Daoy (cell line): ENCODE measurements at regions not wholly inside any gene's neighbourhood (a gene's known extent, or its start where the extent isn't known, plus 50 kb on each side); places are given as distances from the start of the nearest gene placed in this dataset.
"Not testable (repeated sequence)": the region's sequence is repeated elsewhere in the genome, so short reads cannot be mapped to it uniquely, and the experiment has no call there.

ENCODE experiments used
- DNase-seq: peaks from one replicate; pipeline ENCODE4 v3.0.0-alpha.2; 2015; ENCODE audit warnings: low read depth

DNA sequence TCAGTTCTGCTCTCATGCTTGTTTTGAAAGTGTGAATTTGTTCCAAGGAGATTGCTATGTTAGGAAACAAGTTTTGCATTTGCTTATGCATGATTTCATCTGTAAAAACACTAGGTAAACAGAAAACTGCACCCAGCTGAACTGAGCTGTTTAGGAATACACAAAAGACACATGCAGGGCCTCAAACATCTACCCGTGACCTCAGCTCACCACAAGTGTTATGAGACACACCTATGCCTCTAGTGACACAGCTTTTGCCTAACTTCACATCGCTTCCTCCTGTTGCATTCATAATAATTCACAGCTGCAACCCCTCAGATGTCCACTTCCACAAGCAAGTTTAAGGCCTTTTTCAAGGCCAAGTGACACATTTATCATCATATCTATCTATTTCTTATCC is 98.0 kb upstream of the SLC24A3 start:
- DNase-seq: no peak

DNA sequence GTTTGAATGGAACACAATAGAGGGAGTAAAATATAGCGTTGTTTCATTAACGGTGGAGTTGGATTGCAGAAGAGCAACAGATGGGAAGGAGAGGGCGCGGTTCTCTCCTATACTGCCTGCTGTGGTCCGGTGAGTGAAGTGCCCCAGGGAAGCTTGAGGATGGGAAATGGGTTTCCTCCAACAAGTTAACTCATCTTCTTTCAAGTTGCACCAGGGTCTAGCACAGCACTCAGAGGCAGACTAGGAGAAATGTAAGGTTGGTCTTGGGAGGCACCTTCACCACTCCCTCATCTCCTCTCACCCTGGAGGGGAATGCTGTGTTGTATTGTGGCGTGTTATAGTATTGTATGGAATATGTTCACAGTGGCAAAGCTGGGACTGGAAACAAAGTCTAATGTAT is 96.9 kb upstream of the SLC24A3 start:
- no peak for DNase-seq

GRCh38 chr20:19120011-19120410 is 92.4 kb upstream of the SLC24A3 start:
- DNase-seq: no peak

GRCh38 chr20:19120569-19120968 is 91.9 kb upstream of the SLC24A3 start:
- no peak for DNase-seq

DNA sequence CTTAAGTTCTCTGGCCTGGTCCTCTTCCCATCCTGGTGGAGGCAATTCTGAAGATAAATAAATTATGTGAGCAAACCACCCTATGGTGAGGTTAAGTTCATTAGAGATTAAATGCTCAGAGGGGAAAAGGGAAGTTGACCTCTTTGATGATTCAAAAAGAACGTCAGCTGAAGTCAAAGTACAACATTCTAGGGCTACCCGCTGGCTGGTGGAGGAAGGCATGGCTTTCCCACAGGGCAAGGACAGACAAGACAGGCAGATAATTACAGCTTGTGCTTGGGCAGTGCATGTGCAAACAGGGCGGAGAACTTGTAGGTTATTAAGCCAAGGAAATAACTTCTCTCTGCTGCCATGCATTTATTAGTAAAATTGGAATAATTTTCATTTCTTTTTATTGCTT is 91.0 kb upstream of the SLC24A3 start:
- DNase-seq: no peak

- no peak for DNase-seq
These were observed 90.5 kb upstream of the SLC24A3 start for GRCh38 chr20:19121916-19122315.

DNA sequence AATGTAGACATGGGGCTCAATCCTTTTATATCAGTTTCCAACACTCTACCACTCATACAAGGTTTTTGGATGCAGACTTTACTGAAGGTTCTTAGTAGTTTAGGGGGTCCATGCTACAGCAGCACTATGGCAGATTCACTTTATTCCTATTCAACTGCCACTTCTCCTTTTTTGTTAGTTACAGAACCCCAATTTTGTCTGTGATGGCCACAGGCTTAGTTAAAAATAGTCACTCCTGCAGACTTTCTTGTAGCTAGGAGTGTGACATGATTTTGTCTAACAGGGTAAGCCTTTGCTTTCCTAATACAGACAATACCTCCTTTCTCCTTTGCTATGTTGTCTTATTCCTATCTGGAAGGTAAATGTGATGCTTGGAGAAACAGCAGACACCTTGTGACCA is 90.0 kb upstream of the SLC24A3 start:
- DNase-seq: no peak

- no peak for DNase-seq
These were observed 86.9 kb upstream of the SLC24A3 start for GRCh38 chr20:19125508-19125907.

GRCh38 chr20:19129306-19129705 is 83.1 kb upstream of the SLC24A3 start:
- no peak for DNase-seq

DNA sequence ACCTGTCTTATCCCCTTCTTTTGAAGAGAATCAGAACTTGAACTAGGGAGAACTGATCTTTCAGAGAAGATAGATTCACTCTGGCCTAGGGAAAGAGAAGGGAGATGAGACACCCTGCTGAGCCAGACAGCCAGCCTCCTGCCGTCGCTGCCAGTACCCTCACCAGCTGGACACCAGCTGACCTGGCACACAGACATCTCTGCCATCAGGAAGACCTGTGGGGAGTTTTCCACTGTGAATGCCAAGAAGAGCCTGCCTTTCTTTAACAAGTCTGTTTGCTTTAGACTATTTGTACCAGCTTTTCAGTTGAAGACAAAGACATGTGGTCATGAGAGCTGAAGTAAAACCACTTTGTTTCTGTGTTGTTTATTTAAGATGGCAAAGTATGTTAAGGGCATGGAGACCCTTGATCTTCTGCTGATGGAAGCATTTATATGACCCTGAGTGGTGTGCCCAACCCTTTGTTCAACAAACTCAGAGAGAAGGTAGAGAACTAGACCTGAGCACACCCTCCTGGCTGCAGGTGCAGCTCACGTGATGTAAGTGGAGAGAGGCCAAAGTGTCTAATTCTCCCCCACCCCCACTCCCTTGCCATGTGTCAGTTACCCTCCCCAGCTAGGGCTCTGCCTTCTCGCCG is 82.3 kb upstream of the SLC24A3 start:
- DNase-seq: no peak

- no peak for DNase-seq
These were observed 81.8 kb upstream of the SLC24A3 start for GRCh38 chr20:19130613-19130984.

DNA sequence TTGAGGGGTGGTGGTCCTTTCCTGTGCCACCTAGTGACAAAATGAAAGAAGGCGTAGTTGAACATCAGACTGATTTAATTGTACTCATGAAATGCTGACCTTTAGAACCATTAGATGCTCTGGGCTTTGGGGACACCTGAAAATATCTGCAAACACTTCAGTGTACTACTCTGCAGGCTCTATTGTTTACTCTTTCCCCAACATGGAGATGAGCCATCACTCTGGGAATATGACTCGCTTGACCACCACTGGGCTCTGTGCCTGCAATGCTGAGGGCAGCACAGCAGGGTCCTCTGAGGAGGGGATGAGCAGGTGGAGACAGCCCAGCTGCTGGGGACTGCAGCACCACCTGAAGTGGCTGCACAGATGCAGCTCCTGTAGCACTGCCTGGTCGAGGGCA is 74.8 kb upstream of the SLC24A3 start:
- DNase-seq: no peak

DNA sequence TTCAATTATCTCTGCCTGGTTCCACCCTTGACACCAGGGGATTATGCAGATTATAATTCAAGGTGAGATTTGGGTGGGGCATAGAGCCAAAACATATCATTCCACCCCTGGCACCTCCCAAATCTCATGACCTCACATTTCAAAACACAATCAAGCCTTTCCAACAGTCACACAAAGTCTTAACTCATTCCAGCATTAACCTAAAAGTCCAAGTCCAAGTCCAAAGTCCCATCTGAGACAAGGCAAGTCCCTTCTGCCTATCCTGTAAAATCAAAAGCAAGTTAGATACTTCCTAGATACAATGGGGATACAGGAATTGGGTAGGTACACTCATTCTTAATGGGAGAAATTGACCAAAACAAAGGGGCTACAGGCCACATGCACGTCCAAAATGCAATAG is 73.7 kb upstream of the SLC24A3 start:
- DNase-seq: no peak

- DNase-seq: not testable (repeated sequence)
These were observed 72.9 kb upstream of the SLC24A3 start for GRCh38 chr20:19139584-19139983.

DNA sequence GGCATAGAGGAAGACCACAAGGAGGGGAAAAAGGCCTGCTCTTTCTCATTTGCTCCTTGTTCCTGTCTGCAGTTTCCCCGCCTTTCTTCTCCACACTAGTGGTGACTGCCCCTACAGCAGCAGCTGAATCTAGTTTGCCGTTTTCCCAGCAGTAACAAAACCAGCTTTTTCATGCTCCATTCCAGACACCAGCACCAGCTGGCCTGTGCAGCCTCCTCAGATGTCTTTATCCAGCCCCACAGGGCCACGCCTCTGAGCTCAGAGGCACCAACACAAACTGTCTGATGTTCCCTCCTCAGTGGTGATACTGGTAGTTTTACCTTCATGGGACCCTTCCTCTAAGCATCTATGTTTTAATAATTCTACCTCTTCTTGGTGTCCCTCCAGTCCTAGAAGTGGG is 70.4 kb upstream of the SLC24A3 start:
- DNase-seq: no peak

DNA sequence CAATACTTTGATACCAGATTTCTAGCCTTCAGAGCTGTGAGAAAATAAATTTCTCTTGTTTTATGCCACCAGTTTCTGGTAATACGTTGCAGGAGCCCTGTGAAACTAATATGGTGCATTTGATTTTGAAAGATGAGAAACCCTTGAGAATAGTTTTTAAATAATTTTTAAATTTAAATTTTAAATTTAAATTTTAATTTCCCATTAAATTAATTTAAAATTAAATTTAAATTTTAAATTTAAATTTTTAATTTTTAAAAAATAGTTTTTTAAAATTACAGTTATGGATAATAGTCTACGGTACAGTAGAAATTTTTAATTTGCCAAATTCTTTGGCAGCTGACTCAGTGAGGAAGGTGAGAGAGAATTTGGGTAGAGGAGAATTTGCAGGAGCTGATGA is 68.6 kb upstream of the SLC24A3 start:
- no peak for DNase-seq

DNA sequence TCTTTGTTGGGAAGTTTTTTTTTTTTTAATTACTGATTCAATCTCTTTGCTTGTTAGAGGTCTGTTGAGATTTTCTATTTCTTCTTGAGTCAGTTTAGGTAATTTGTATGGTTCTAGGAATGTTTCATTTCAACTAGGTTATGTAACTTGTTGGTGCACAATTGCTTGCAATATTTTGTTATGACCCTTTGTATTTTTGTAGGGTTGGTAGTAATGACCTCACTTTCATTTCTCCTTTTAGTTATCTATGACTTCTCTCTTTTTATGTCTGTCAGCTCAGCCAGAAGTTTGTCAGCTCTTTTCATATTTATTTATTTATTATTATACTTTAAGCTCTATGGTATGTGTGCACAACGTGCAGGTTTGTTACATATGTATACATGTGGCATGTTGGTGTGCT is 51.1 kb upstream of the SLC24A3 start:
- DNase-seq: no peak
